B cell (primary cell): ENCODE measurements at regions not wholly inside any gene's neighbourhood (a gene's known extent, or its start where the extent isn't known, plus 50 kb on each side); places are given as distances from the start of the nearest gene placed in this dataset.

Experiments used
- ATAC-seq: fragments of 200-7000 bp; cut with Tn5 transposase; one replicate; pipeline ENCODE4 v1.10.0; 2021; ENCODE audit warnings: low read depth, mild to moderate bottlenecking, moderate number of reproducible peaks, moderate library complexity
- CTCF ChIA-PET: fragments of 350-600 bp; sonication (Branson Sonifier 250); formaldehyde crosslinking; loops from one replicate; lab custom pipeline; 2021; ENCODE audit warnings: antibody characterized with exemption, inconsistent platforms; lab: Charles Lee
- POLR2A ChIA-PET: fragments of 350-600 bp; sonication (Branson Sonifier 250); formaldehyde crosslinking; loops from one replicate; lab custom pipeline; 2021; ENCODE audit warnings: antibody characterized with exemption; lab: Charles Lee
- DNase-seq: peaks from one replicate; pipeline ENCODE4 v3.0.0; 2013
- H2AFZ ChIP-seq: 2 replicates; pipeline ENCODE4 v1.6.1; 2012; ENCODE audit warnings: mild to moderate bottlenecking, low read depth, low read length; ENCODE audit not compliant: insufficient read depth, poor library complexity, severe bottlenecking
- H3K27ac ChIP-seq, 2 donors: 1 replicate in 1 of 2; 2 replicates in 1 of 2; pipeline ENCODE4 v1.5.1; 2012 to 2013; ENCODE audit warnings: low read length in 2 of 2, mild to moderate bottlenecking in 2 of 2, moderate library complexity in 1 of 2
- H3K27me3 ChIP-seq, 4 experiments: fragments of 200-600 bp in 1 of 4; sonication (generic) in 1 of 4; replicated peaks in 1 of 4; 1 replicate in 2 of 4; 2 replicates in 2 of 4; pipeline versions ENCODE4 v1.6.1 to v1.7.0; 2013 to 2016; ENCODE audit warnings: low read length in 3 of 4, mild to moderate bottlenecking in 2 of 4, mixed read lengths in 1 of 4, moderate library complexity in 1 of 4; ENCODE audit not compliant: insufficient read depth in 4 of 4, control insufficient read depth in 3 of 4; ENCODE audit errors: control extremely low read depth in 1 of 4
- H3K36me3 ChIP-seq, 2 experiments: replicated peaks in 1 of 2; 1 replicate in 1 of 2; 2 replicates in 1 of 2; pipeline versions ENCODE4 v1.6.1 to v1.7.1; 2013; ENCODE audit warnings: low read length in 1 of 2; ENCODE audit not compliant: insufficient read depth in 2 of 2, control insufficient read depth in 1 of 2; ENCODE audit errors: control extremely low read depth in 1 of 2, extremely low read depth in 1 of 2
- H3K4me1 ChIP-seq, 2 donors: fragments of 200-600 bp in 1 of 2; sonication (generic) in 1 of 2; 1 replicate in 1 of 2; 2 replicates in 1 of 2; pipeline versions ENCODE4 v1.5.1 to v1.6.1; 2013 to 2017; ENCODE audit warnings: low read length in 2 of 2; ENCODE audit not compliant: control insufficient read depth in 2 of 2, insufficient read depth in 2 of 2
- H3K4me2 ChIP-seq: replicated peaks from 2 replicates; pipeline ENCODE3; 2012; ENCODE audit warnings: mild to moderate bottlenecking, low read depth, low read length; ENCODE audit not compliant: poor library complexity, severe bottlenecking
- H3K4me3 ChIP-seq, 5 experiments: fragments of 200-600 bp in 1 of 5; sonication (generic) in 1 of 5; 1 replicate in 3 of 5; 2 replicates in 2 of 5; pipeline versions ENCODE4 v1.5.1 to v1.7.0; 2011 to 2016; ENCODE audit warnings: low read length in 4 of 5, mild to moderate bottlenecking in 4 of 5, low read depth in 2 of 5, control low read depth in 1 of 5, moderate library complexity in 1 of 5; ENCODE audit not compliant: insufficient read depth in 1 of 5; ENCODE audit errors: control extremely low read depth in 1 of 5, extremely low read depth in 1 of 5
- H3K79me2 ChIP-seq: fragments of 200-600 bp; sonication (generic); one replicate; pipeline ENCODE4 v1.6.0; 2016; ENCODE audit warnings: low read length; ENCODE audit not compliant: control insufficient read depth, insufficient read depth
- H3K9ac ChIP-seq: fragments of 200-600 bp; sonication (generic); 2 replicates; pipeline ENCODE4 v1.6.1; 2017; ENCODE audit warnings: mild to moderate bottlenecking, low read length, moderate library complexity
- H3K9me3 ChIP-seq, 3 donors: one replicate each; pipeline versions ENCODE4 v1.6.1 to v1.7.1; 2013; ENCODE audit warnings: low read length in 2 of 3; ENCODE audit not compliant: control insufficient read depth in 2 of 3, insufficient read depth in 1 of 3; ENCODE audit errors: control extremely low read depth in 1 of 3
- H4K20me1 ChIP-seq: 2 replicates; pipeline ENCODE4 v1.6.0; 2012; ENCODE audit warnings: mild to moderate bottlenecking, low read length; ENCODE audit not compliant: insufficient read depth, control insufficient read depth, poor library complexity, severe bottlenecking
- H3K27ac Mint-ChIP-seq: one replicate; pipeline ENCODE4 v1.8.0; 2021; ENCODE audit warnings: mixed read lengths
- H3K27me3 Mint-ChIP-seq: one replicate; pipeline ENCODE4 v1.8.0; 2021; ENCODE audit warnings: mixed read lengths
- H3K4me1 Mint-ChIP-seq: one replicate; pipeline ENCODE4 v1.8.0; 2021; ENCODE audit warnings: mixed read lengths
- H3K4me3 Mint-ChIP-seq: one replicate; pipeline ENCODE4 v1.8.0; 2021; ENCODE audit warnings: mixed read lengths
- H3K9me3 Mint-ChIP-seq: one replicate; pipeline ENCODE4 v1.8.0; 2022; ENCODE audit warnings: mixed read lengths; ENCODE audit not compliant: insufficient read depth
- CTCF ChIP-seq: fragments of 200-600 bp; IDR thresholded peaks from one replicate; pipeline ENCODE4 v1.8.0; 2022; ENCODE audit warnings: antibody characterized with exemption, mild to moderate bottlenecking
- EZH2 ChIP-seq: IDR thresholded peaks from 2 replicates; pipeline ENCODE4 v1.6.1; 2012; ENCODE audit warnings: borderline replicate concordance, low read depth, mild to moderate bottlenecking, moderate library complexity, low read length; ENCODE audit not compliant: insufficient read depth, poor library complexity, severe bottlenecking
- WGBS: methylation state at CpG from one replicate; pipeline ENCODE4 v1.1.5; 2013; ENCODE audit warnings: missing lambda C conversion rate; ENCODE audit not compliant: insufficient coverage; 5-methylcytosine and 5-hydroxymethylcytosine counted together
- intact Hi-C: fragments of 100-400 bp; cut with micrococcal nuclease; formaldehyde crosslinking; loops from one replicate; pipeline ENCODE4 v1.10.0; 2022

GRCh38 chr1:172914501-172915144 lies 136.1 kb downstream of the TNFSF18 start:
- Histone ChIP-seq H3K27ac (no peak overlapping the region), H3K4me1 (no peaks in the 10 kb centered on the region), H3K36me3 (no peaks in the 10 kb centered on the region), H3K9me3 (peaks cover 0 to 19% (median 16%) of the 10 kb centered on the region in 3 donors), H4K20me1 (no peaks in the 10 kb centered on the region), H3K27me3 (peaks cover 0 to 3% (median 0%) of the 10 kb centered on the region in 4 experiments), H3K79me2 (no peaks in the 10 kb centered on the region), H3K9ac (no peak overlapping the region), H2AFZ (no peak overlapping the region), H3K4me2 (no peak overlapping the region), H3K4me3 (no peak overlapping the region)
- no peak overlapping the region for H3K4me3 Mint-ChIP-seq
- ChIA-PET POLR2A (no interaction called here), CTCF (no interaction called here)
- TF ChIP-seq CTCF (no peak), EZH2 (no peak)
- DNase-seq (no peak), ATAC-seq (no peak)
- H3K9me3 Mint-ChIP-seq = peaks cover 6% of the 10 kb centered on the region
- no CpG with 5 or more reads among the region's 3 CpGs for WGBS
- peaks cover 2% of the 10 kb centered on the region for H3K4me1 Mint-ChIP-seq
- no peak overlapping the region for H3K27ac Mint-ChIP-seq
- H3K27me3 Mint-ChIP-seq = no peaks in the 10 kb centered on the region
- intact Hi-C loops = no loop called here

- peaks cover 6% of the 10 kb centered on the region for H3K9me3 Mint-ChIP-seq
- H3K36me3 ChIP-seq = no peaks in the 10 kb centered on the region
- ChIA-PET CTCF (no interaction called here), POLR2A (no interaction called here)
- H3K4me2 ChIP-seq = no peak overlapping the region
- no peaks in the 10 kb centered on the region for H4K20me1 ChIP-seq
- ATAC-seq (no peak), DNase-seq (no peak)
- H3K9ac ChIP-seq = no peak overlapping the region
- no peak for TF ChIP-seq EZH2
- no peak overlapping the region for H3K4me3 ChIP-seq
- intact Hi-C loops = no loop called here
- peaks cover 0 to 3% (median 0%) of the 10 kb centered on the region in 4 experiments for H3K27me3 ChIP-seq
- no peaks in the 10 kb centered on the region for H3K4me1 ChIP-seq
- H3K4me1 Mint-ChIP-seq = peaks cover 2% of the 10 kb centered on the region
- H3K27ac ChIP-seq = no peak overlapping the region
- no peak overlapping the region for H3K27ac Mint-ChIP-seq
- no peaks in the 10 kb centered on the region for H3K27me3 Mint-ChIP-seq
- no peak overlapping the region for H3K4me3 Mint-ChIP-seq
- H2AFZ ChIP-seq = no peak overlapping the region
- peaks cover 0 to 19% (median 16%) of the 10 kb centered on the region in 3 donors for H3K9me3 ChIP-seq
- no peaks in the 10 kb centered on the region for H3K79me2 ChIP-seq
Measured at GRCh38 chr1:172915271-172915670, 135.5 kb downstream of the TNFSF18 start.
